ENCODE measurements at regions not wholly inside any gene's neighbourhood (a gene's known extent, or its start where the extent isn't known, plus 50 kb on each side); places are given as distances from the start of the nearest gene placed in this dataset.
"Not testable (repeated sequence)": the region's sequence is repeated elsewhere in the genome, so short reads cannot be mapped to it uniquely, and the experiment has no call there.

GRCh38 chr6:170057961-170058877, 232.7 kb downstream of the DLL1 start:
- 90% methylated on average over 27 to 39 of the region's 40 CpGs for WGBS, 2 experiments (ENCODE audit: insufficient coverage in 2 of 2)
- no peaks in the 10 kb centered on the region for H3K36me3 ChIP-seq (ENCODE audit: control insufficient read depth, insufficient read depth, low read length)
- no peak overlapping the region for H3K27ac ChIP-seq (ENCODE audit: low read depth, low read length, severe bottlenecking)
- H3K4me1 ChIP-seq (ENCODE audit: control insufficient read depth, insufficient read depth, low read length, poor library complexity, severe bottlenecking): no peaks in the 10 kb centered on the region
- no peaks in the 10 kb centered on the region for H3K9me3 ChIP-seq (ENCODE audit: control insufficient read depth, low read length)
- no peak overlapping the region for H3K4me3 ChIP-seq (ENCODE audit: extremely low read depth, insufficient read depth, low read length, poor library complexity, severe bottlenecking)

GRCh38 chr6:170057034-170057734, 233.7 kb downstream of the DLL1 start:
- no peak overlapping the region for H3K27ac ChIP-seq (ENCODE audit: low read depth, low read length, severe bottlenecking)
- H3K9me3 ChIP-seq (ENCODE audit: control insufficient read depth, low read length): no peaks in the 10 kb centered on the region
- H3K4me3 ChIP-seq (ENCODE audit: extremely low read depth, insufficient read depth, low read length, poor library complexity, severe bottlenecking): no peak overlapping the region
- H3K4me1 ChIP-seq (ENCODE audit: control insufficient read depth, insufficient read depth, low read length, poor library complexity, severe bottlenecking): no peaks in the 10 kb centered on the region
- 84 to 94% methylated on average over 11 to 12 of the region's 16 CpGs for WGBS, 2 experiments (ENCODE audit: insufficient coverage in 2 of 2)
- H3K36me3 ChIP-seq (ENCODE audit: control insufficient read depth, insufficient read depth, low read length): no peaks in the 10 kb centered on the region

GRCh38 chr6:170056278-170056711, 234.6 kb downstream of the DLL1 start:
- Histone ChIP-seq H3K4me1 (ENCODE audit: control insufficient read depth, insufficient read depth, low read length, poor library complexity, severe bottlenecking) (no peaks in the 10 kb centered on the region), H3K9me3 (ENCODE audit: control insufficient read depth, low read length) (no peaks in the 10 kb centered on the region), H3K36me3 (ENCODE audit: control insufficient read depth, insufficient read depth, low read length) (no peaks in the 10 kb centered on the region), H3K27ac (ENCODE audit: low read depth, low read length, severe bottlenecking) (no peak overlapping the region), H3K4me3 (ENCODE audit: extremely low read depth, insufficient read depth, low read length, poor library complexity, severe bottlenecking) (no peak overlapping the region)
- WGBS, 2 experiments (ENCODE audit: insufficient coverage in 2 of 2): 69 to 97% methylated on average over 2 to 8 of the region's 11 CpGs

- not testable (repeated sequence) for H3K4me1 ChIP-seq (ENCODE audit: control insufficient read depth, insufficient read depth, low read length, poor library complexity, severe bottlenecking); H3K9me3 ChIP-seq (ENCODE audit: control insufficient read depth, low read length); H3K36me3 ChIP-seq (ENCODE audit: control insufficient read depth, insufficient read depth, low read length); H3K4me3 ChIP-seq (ENCODE audit: extremely low read depth, insufficient read depth, low read length, poor library complexity, severe bottlenecking); H3K27ac ChIP-seq (ENCODE audit: low read depth, low read length, severe bottlenecking)
- WGBS, 2 experiments (ENCODE audit: insufficient coverage in 2 of 2): 90 to 98% methylated on average over 7 to 11 of the region's 14 CpGs
Measured at GRCh38 chr6:170055797-170056196, 235.1 kb downstream of the DLL1 start.

GRCh38 chr6:170053966-170054661, 236.8 kb downstream of the DLL1 start:
- Histone ChIP-seq H3K27ac (ENCODE audit: low read depth, low read length, severe bottlenecking) (no peak overlapping the region), H3K9me3 (ENCODE audit: control insufficient read depth, low read length) (no peaks in the 10 kb centered on the region), H3K36me3 (ENCODE audit: control insufficient read depth, insufficient read depth, low read length) (no peaks in the 10 kb centered on the region), H3K4me3 (ENCODE audit: extremely low read depth, insufficient read depth, low read length, poor library complexity, severe bottlenecking) (no peak overlapping the region), H3K4me1 (ENCODE audit: control insufficient read depth, insufficient read depth, low read length, poor library complexity, severe bottlenecking) (no peaks in the 10 kb centered on the region)
- WGBS, 2 experiments (ENCODE audit: insufficient coverage in 2 of 2): 80 to 90% methylated on average over 14 to 15 of the region's 18 CpGs

GRCh38 chr6:170052991-170053821, 237.7 kb downstream of the DLL1 start:
- no peaks in the 10 kb centered on the region for H3K36me3 ChIP-seq (ENCODE audit: control insufficient read depth, insufficient read depth, low read length)
- no peak overlapping the region for H3K27ac ChIP-seq (ENCODE audit: low read depth, low read length, severe bottlenecking)
- WGBS, 2 experiments (ENCODE audit: insufficient coverage in 2 of 2): 88% methylated on average over 19 to 27 of the region's 27 CpGs
- H3K9me3 ChIP-seq (ENCODE audit: control insufficient read depth, low read length): no peaks in the 10 kb centered on the region
- H3K4me1 ChIP-seq (ENCODE audit: control insufficient read depth, insufficient read depth, low read length, poor library complexity, severe bottlenecking): peaks cover 6% of the 10 kb centered on the region
- H3K4me3 ChIP-seq (ENCODE audit: extremely low read depth, insufficient read depth, low read length, poor library complexity, severe bottlenecking): no peak overlapping the region

GRCh38 chr6:170051229-170052172, 239.4 kb downstream of the DLL1 start:
- no peak overlapping the region for H3K27ac ChIP-seq (ENCODE audit: low read depth, low read length, severe bottlenecking)

GRCh38 chr6:170050591-170051041, 240.3 kb downstream of the DLL1 start:
- 92 to 93% methylated on average over 13 to 15 of the region's 15 CpGs for WGBS, 2 experiments (ENCODE audit: insufficient coverage in 2 of 2)
- Histone ChIP-seq H3K4me1 (ENCODE audit: control insufficient read depth, insufficient read depth, low read length, poor library complexity, severe bottlenecking) (peaks cover 10% of the 10 kb centered on the region), H3K9me3 (ENCODE audit: control insufficient read depth, low read length) (no peaks in the 10 kb centered on the region), H3K36me3 (ENCODE audit: control insufficient read depth, insufficient read depth, low read length) (no peaks in the 10 kb centered on the region), H3K27ac (ENCODE audit: low read depth, low read length, severe bottlenecking) (no peak overlapping the region), H3K4me3 (ENCODE audit: extremely low read depth, insufficient read depth, low read length, poor library complexity, severe bottlenecking) (no peak overlapping the region)

More at GRCh38 chr6:170051229-170052172, 239.4 kb downstream of the DLL1 start:
- 93 to 96% methylated on average over 25 to 28 of the region's 30 CpGs for WGBS, 2 experiments (ENCODE audit: insufficient coverage in 2 of 2)
- H3K36me3 ChIP-seq (ENCODE audit: control insufficient read depth, insufficient read depth, low read length): no peaks in the 10 kb centered on the region
- H3K9me3 ChIP-seq (ENCODE audit: control insufficient read depth, low read length): no peaks in the 10 kb centered on the region
- H3K4me1 ChIP-seq (ENCODE audit: control insufficient read depth, insufficient read depth, low read length, poor library complexity, severe bottlenecking): peaks cover 10% of the 10 kb centered on the region
- no peak overlapping the region for H3K4me3 ChIP-seq (ENCODE audit: extremely low read depth, insufficient read depth, low read length, poor library complexity, severe bottlenecking)

Measured in mesodermal cell (in vitro differentiated cells).